ENCODE measurements at regions not wholly inside any gene's neighbourhood (a gene's known extent, or its start where the extent isn't known, plus 50 kb on each side); places are given as distances from the start of the nearest gene placed in this dataset.

- POLR2A ChIA-PET (ENCODE audit: partially characterized antibody) = no interaction called here
- Mint-ChIP-seq H3K4me1 (no peaks in the 10 kb centered on the region), H3K36me3 (no peaks in the 10 kb centered on the region)
Measured at GRCh38 chr7:46411236-46411635, 490.2 kb upstream of the IGFBP3 start.

DNA sequence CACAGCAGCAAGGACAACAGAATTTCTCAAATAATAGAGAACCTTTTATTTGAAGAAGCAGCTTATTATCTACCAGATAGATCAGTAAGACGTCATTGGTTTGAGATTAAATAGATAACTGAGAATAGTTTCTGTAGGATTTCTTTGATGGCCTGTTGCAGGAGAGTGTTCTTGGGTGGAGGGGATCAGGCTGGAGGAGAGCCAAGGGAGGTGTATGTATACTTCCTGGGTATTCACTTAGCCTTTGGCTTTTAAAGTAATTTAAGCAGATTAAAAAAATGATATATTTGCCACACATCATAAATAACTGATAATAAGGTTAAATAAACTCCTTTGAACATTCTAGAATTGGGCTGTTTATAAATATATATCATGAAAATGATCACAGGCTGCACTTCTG is 486.1 kb upstream of the IGFBP3 start:
- CTCF ChIA-PET (ENCODE audit: partially characterized antibody) = no interaction called here

More at GRCh38 chr7:46411236-46411635, 490.2 kb upstream of the IGFBP3 start:
- H3K4me3 Mint-ChIP-seq = no peak overlapping the region
- no peak overlapping the region for H3K27ac ChIP-seq (ENCODE audit: low read depth, low read length)
- CTCF ChIA-PET (ENCODE audit: partially characterized antibody) = no interaction called here
- no peaks in the 10 kb centered on the region for H3K36me3 ChIP-seq (ENCODE audit: insufficient read depth, low read length)
- intact Hi-C loops (cut with micrococcal nuclease) = no loop called here
- H3K4me3 ChIP-seq (ENCODE audit: low read length in 2 of 2) = no peak overlapping the region
- no peaks in the 10 kb centered on the region for H3K27me3 ChIP-seq (ENCODE audit: insufficient read depth, low read length)
- H3K9me3 Mint-ChIP-seq = peaks cover 0 to 9% (median 2%) of the 10 kb centered on the region in 8 donors
- no peaks in the 10 kb centered on the region for H3K9me3 ChIP-seq (ENCODE audit: control insufficient read depth in 1 of 2, low read length in 2 of 2)
- H3K4me1 ChIP-seq (ENCODE audit: insufficient read depth, low read length) = no peaks in the 10 kb centered on the region
- DNase-seq = no peak
- H3K27ac Mint-ChIP-seq = no peak overlapping the region
- H3K27me3 Mint-ChIP-seq = no peaks in the 10 kb centered on the region

GRCh38 chr7:46397591-46397990 is 476.5 kb upstream of the IGFBP3 start:
- Histone ChIP-seq H3K27ac (ENCODE audit: low read depth, low read length) (no peak overlapping the region), H3K4me3 (ENCODE audit: low read length in 2 of 2) (no peak overlapping the region), H3K9me3 (ENCODE audit: control insufficient read depth in 1 of 2, low read length in 2 of 2) (no peaks in the 10 kb centered on the region), H3K36me3 (ENCODE audit: insufficient read depth, low read length) (no peaks in the 10 kb centered on the region), H3K27me3 (ENCODE audit: insufficient read depth, low read length) (no peaks in the 10 kb centered on the region), H3K4me1 (ENCODE audit: insufficient read depth, low read length) (no peaks in the 10 kb centered on the region)
- Mint-ChIP-seq H3K27me3 (no peaks in the 10 kb centered on the region), H3K27ac (no peak overlapping the region), H3K9me3 (peaks cover 0 to 21% (median 4%) of the 10 kb centered on the region in 8 donors), H3K36me3 (no peaks in the 10 kb centered on the region), H3K4me1 (no peaks in the 10 kb centered on the region), H3K4me3 (no peak overlapping the region)
- intact Hi-C loops (cut with micrococcal nuclease) = no loop called here
- ChIA-PET CTCF (ENCODE audit: partially characterized antibody) (no interaction called here), POLR2A (ENCODE audit: partially characterized antibody) (no interaction called here)
- DNase-seq = no peak

More for the DNA sequence above, 486.1 kb upstream of the IGFBP3 start:
- Mint-ChIP-seq H3K4me1 (no peaks in the 10 kb centered on the region), H3K36me3 (no peaks in the 10 kb centered on the region), H3K9me3 (peaks cover 0 to 4% (median 1%) of the 10 kb centered on the region in 8 donors), H3K27me3 (no peaks in the 10 kb centered on the region), H3K27ac (no peak overlapping the region), H3K4me3 (no peak overlapping the region)
- Histone ChIP-seq H3K27me3 (ENCODE audit: insufficient read depth, low read length) (no peaks in the 10 kb centered on the region), H3K9me3 (ENCODE audit: control insufficient read depth in 1 of 2, low read length in 2 of 2) (no peaks in the 10 kb centered on the region), H3K36me3 (ENCODE audit: insufficient read depth, low read length) (no peaks in the 10 kb centered on the region), H3K4me3 (ENCODE audit: low read length in 2 of 2) (no peak overlapping the region), H3K27ac (ENCODE audit: low read depth, low read length) (no peak overlapping the region), H3K4me1 (ENCODE audit: insufficient read depth, low read length) (no peaks in the 10 kb centered on the region)
- POLR2A ChIA-PET (ENCODE audit: partially characterized antibody) = no interaction called here
- intact Hi-C loops (cut with micrococcal nuclease) = no loop called here
- no peak for DNase-seq

- no peak for DNase-seq
- H3K27ac Mint-ChIP-seq = no peak overlapping the region
- intact Hi-C loops (cut with micrococcal nuclease) = no loop called here
- no peaks in the 10 kb centered on the region for H3K27me3 Mint-ChIP-seq
- H3K27ac ChIP-seq (ENCODE audit: low read depth, low read length) = no peak overlapping the region
- peaks cover 0 to 17% (median 3%) of the 10 kb centered on the region in 8 donors for H3K9me3 Mint-ChIP-seq
- H3K4me1 Mint-ChIP-seq = no peaks in the 10 kb centered on the region
- no peaks in the 10 kb centered on the region for H3K9me3 ChIP-seq (ENCODE audit: control insufficient read depth in 1 of 2, low read length in 2 of 2)
- no peaks in the 10 kb centered on the region for H3K36me3 ChIP-seq (ENCODE audit: insufficient read depth, low read length)
- H3K27me3 ChIP-seq (ENCODE audit: insufficient read depth, low read length) = no peaks in the 10 kb centered on the region
- no peak overlapping the region for H3K4me3 Mint-ChIP-seq
- CTCF ChIA-PET (ENCODE audit: partially characterized antibody) = no interaction called here
- H3K4me1 ChIP-seq (ENCODE audit: insufficient read depth, low read length) = no peaks in the 10 kb centered on the region
- no peaks in the 10 kb centered on the region for H3K36me3 Mint-ChIP-seq
- no peak overlapping the region for H3K4me3 ChIP-seq (ENCODE audit: low read length in 2 of 2)
- POLR2A ChIA-PET (ENCODE audit: partially characterized antibody) = no interaction called here
Measured at GRCh38 chr7:46396481-46396880, 475.4 kb upstream of the IGFBP3 start.

- Histone ChIP-seq H3K9me3 (ENCODE audit: control insufficient read depth in 1 of 2, low read length in 2 of 2) (no peaks in the 10 kb centered on the region), H3K4me3 (ENCODE audit: low read length in 2 of 2) (no peak overlapping the region), H3K36me3 (ENCODE audit: insufficient read depth, low read length) (no peaks in the 10 kb centered on the region), H3K27ac (ENCODE audit: low read depth, low read length) (no peak overlapping the region), H3K4me1 (ENCODE audit: insufficient read depth, low read length) (no peaks in the 10 kb centered on the region), H3K27me3 (ENCODE audit: insufficient read depth, low read length) (no peaks in the 10 kb centered on the region)
- Mint-ChIP-seq H3K4me1 (no peaks in the 10 kb centered on the region), H3K9me3 (peaks cover 0 to 13% (median 4%) of the 10 kb centered on the region in 8 donors), H3K4me3 (no peak overlapping the region), H3K27ac (no peak overlapping the region), H3K27me3 (peaks cover 0 to 1% of the 10 kb centered on the region in 2 donors), H3K36me3 (no peaks in the 10 kb centered on the region)
- DNase-seq = no peak
- intact Hi-C loops (cut with micrococcal nuclease) = no loop called here
- CTCF ChIA-PET (ENCODE audit: partially characterized antibody) = no interaction called here
- POLR2A ChIA-PET (ENCODE audit: partially characterized antibody) = no interaction called here
Measured at GRCh38 chr7:46393142-46393541, 472.1 kb upstream of the IGFBP3 start.

GRCh38 chr7:46391231-46392201 is 470.4 kb upstream of the IGFBP3 start:
- intact Hi-C loops (cut with micrococcal nuclease) = no loop called here
- H3K4me1 Mint-ChIP-seq = no peaks in the 10 kb centered on the region
- CTCF ChIA-PET (ENCODE audit: partially characterized antibody) = no interaction called here
- H3K9me3 ChIP-seq (ENCODE audit: control insufficient read depth in 1 of 2, low read length in 2 of 2) = no peaks in the 10 kb centered on the region
- no peak overlapping the region for H3K4me3 Mint-ChIP-seq
- no peak overlapping the region for H3K27ac ChIP-seq (ENCODE audit: low read depth, low read length)
- H3K4me3 ChIP-seq (ENCODE audit: low read length in 2 of 2) = no peak overlapping the region
- no peaks in the 10 kb centered on the region for H3K4me1 ChIP-seq (ENCODE audit: insufficient read depth, low read length)
- H3K27me3 ChIP-seq (ENCODE audit: insufficient read depth, low read length) = no peaks in the 10 kb centered on the region
- POLR2A ChIA-PET (ENCODE audit: partially characterized antibody) = no interaction called here
- H3K36me3 Mint-ChIP-seq = no peaks in the 10 kb centered on the region
- DNase-seq = no peak
- H3K27ac Mint-ChIP-seq = no peak overlapping the region
- no peaks in the 10 kb centered on the region for H3K36me3 ChIP-seq (ENCODE audit: insufficient read depth, low read length)
- peaks cover 0 to 1% of the 10 kb centered on the region in 2 donors for H3K27me3 Mint-ChIP-seq
- H3K9me3 Mint-ChIP-seq = peaks cover 0 to 11% (median 4%) of the 10 kb centered on the region in 8 donors

GRCh38 chr7:46390042-46390441 is 469.0 kb upstream of the IGFBP3 start:
- Mint-ChIP-seq H3K27ac (no peak overlapping the region), H3K4me3 (no peak overlapping the region), H3K4me1 (no peaks in the 10 kb centered on the region), H3K27me3 (peaks cover 0 to 1% of the 10 kb centered on the region in 2 donors), H3K36me3 (no peaks in the 10 kb centered on the region), H3K9me3 (peaks cover 0 to 11% (median 4%) of the 10 kb centered on the region in 8 donors)
- ChIA-PET POLR2A (ENCODE audit: partially characterized antibody) (no interaction called here), CTCF (ENCODE audit: partially characterized antibody) (no interaction called here)
- no peak for DNase-seq
- Histone ChIP-seq H3K9me3 (ENCODE audit: control insufficient read depth in 1 of 2, low read length in 2 of 2) (no peaks in the 10 kb centered on the region), H3K27ac (ENCODE audit: low read depth, low read length) (no peak overlapping the region), H3K36me3 (ENCODE audit: insufficient read depth, low read length) (no peaks in the 10 kb centered on the region), H3K27me3 (ENCODE audit: insufficient read depth, low read length) (no peaks in the 10 kb centered on the region), H3K4me1 (ENCODE audit: insufficient read depth, low read length) (no peaks in the 10 kb centered on the region), H3K4me3 (ENCODE audit: low read length in 2 of 2) (no peak overlapping the region)
- intact Hi-C loops (cut with micrococcal nuclease) = no loop called here
